ENCODE measurements at regions not wholly inside any gene's neighbourhood (a gene's known extent, or its start where the extent isn't known, plus 50 kb on each side); places are given as distances from the start of the nearest gene placed in this dataset.
A peak's percentile ranks its signal among the peaks of the same experiment; 100 is the strongest.

DNA sequence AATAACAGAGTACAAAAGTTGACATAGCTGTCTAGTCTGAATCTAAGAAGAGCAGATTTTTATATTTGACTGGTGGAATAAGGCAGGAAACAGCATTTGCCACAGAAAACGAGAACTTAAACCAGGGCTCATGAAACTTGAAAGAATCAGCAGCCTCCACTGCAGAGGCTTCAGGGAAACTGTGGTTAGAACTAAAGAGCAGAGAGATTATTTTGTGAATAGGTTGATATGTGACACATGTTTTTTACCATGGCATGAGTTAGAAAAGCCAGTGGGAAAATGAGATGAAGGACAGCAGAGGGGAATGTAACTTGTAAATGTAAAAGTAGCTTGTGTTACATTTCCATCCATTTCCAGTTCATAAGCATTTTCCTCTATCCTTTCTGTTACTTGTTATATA is 63.7 kb upstream of the CAMK2D start:
- Mint-ChIP-seq H3K27ac (peak overlapping the region; percentile 87), H3K4me1 (peaks cover 33% of the 10 kb centered on the region), H3K36me3 (ENCODE audit: low read depth) (no peaks in the 10 kb centered on the region), H3K4me3 (peak overlapping the region; percentile 66), H3K27me3 (peaks cover 9% of the 10 kb centered on the region)
- H3K9me3 ChIP-seq (ENCODE audit: control insufficient read depth, low read length, poor library complexity, severe bottlenecking), result no peaks in the 10 kb centered on the region
- DNase-seq (no peak), ATAC-seq (peak; percentile 64)

DNA sequence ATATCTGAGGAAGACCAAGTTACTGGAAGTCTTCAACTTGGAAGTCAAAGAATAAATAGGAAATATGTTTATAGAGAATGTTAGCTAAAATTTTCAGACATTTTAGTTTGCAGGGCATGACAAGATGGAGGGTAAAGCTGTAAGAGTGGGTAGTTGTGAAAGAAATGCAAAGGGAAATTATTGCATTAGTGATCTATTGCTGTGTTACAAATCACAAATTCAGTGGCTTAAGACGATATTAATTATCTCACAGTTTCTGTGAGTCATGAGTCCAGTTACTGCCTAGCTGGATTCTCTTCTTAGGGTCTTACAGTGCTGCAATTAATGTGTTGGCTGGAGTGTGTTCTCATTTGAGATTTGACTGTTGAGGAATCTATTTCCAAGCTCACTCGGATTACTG is 62.9 kb upstream of the CAMK2D start:
- Mint-ChIP-seq H3K4me1 (peaks cover 33% of the 10 kb centered on the region), H3K27ac (no peak overlapping the region), H3K36me3 (ENCODE audit: low read depth) (no peaks in the 10 kb centered on the region), H3K4me3 (no peak overlapping the region), H3K27me3 (peaks cover 4% of the 10 kb centered on the region)
- no peaks in the 10 kb centered on the region for H3K9me3 ChIP-seq (ENCODE audit: control insufficient read depth, low read length, poor library complexity, severe bottlenecking)
- no peak for DNase-seq
- no peak for ATAC-seq

DNA sequence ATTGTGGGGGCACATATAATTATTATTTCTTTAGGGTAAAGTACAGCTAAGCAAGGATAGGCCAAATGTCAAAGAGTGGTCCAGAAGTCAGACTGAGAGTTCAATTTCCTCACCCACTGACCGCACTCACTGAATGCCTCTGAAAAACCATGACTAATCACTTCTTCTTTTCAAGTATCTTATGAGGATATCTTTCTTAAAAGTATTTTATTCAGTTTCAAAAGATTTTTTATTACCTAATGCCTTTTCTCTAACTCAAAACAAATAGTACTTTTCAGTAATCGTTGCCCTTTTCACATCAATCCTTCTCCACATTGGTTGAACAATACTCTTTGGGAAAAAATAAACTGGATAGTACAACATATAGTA is 61.7 kb upstream of the CAMK2D start:
- Mint-ChIP-seq H3K27me3 (peaks cover 4% of the 10 kb centered on the region), H3K36me3 (ENCODE audit: low read depth) (no peaks in the 10 kb centered on the region), H3K4me1 (peaks cover 33% of the 10 kb centered on the region), H3K4me3 (no peak overlapping the region), H3K27ac (no peak overlapping the region)
- no peak for ATAC-seq
- no peaks in the 10 kb centered on the region for H3K9me3 ChIP-seq (ENCODE audit: control insufficient read depth, low read length, poor library complexity, severe bottlenecking)
- no peak for DNase-seq

DNA sequence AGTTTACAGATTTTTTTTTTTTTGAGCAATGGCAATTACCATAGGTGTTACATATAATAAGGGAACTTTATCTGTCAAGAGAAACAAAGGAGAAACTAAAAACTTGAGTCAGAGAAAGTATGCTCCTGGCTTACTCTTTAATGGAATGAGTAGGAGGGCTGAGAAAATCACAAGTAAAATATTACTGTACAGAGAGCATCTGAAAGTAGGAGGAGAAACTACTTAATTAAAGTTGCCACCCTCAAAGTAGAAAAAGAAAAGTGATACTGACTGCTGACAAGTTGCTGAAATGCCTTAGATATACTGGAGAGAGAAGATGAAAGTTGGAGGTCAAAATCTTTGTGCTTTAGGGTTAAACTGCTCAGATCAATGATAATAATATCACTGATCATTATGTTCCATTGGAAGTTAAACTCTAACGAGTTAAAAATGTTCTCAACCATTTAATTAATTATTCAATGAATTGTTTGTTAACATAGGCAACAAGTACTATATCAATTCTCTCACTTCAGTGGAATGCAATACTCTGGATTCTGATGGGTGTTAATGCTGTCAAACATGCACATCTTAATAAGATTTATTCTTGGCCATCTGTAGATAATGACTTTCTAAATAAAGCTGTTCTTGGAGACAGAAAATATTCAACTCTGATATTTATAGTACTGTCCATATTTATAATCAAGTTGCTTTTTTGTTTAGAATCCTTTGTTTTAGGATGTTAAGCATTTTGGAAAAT is 61.2 kb upstream of the CAMK2D start:
- Mint-ChIP-seq H3K36me3 (ENCODE audit: low read depth) (no peaks in the 10 kb centered on the region), H3K4me3 (no peak overlapping the region), H3K27ac (no peak overlapping the region), H3K27me3 (peaks cover 4% of the 10 kb centered on the region), H3K4me1 (peaks cover 33% of the 10 kb centered on the region)
- DNase-seq (no peak), ATAC-seq (no peak)
- H3K9me3 ChIP-seq (ENCODE audit: control insufficient read depth, low read length, poor library complexity, severe bottlenecking), result no peaks in the 10 kb centered on the region

DNA sequence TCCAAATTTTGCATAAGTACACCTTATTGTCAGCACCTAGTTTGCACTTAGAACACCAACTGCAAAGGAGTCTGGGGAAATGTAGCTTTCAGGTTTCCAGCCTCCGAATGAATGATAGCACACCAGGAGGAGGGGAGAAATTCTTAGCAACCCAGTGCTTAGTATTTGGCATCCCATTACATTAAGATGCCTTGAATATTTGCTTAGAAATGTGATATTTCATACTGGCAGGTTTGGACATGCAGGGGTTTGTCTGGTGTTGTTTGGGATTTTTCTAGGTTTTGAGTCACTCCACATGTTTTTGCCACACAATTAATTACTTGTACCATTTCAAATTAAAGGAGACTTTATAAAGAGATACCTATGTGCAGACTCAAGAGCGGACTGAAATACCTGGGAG is 60.3 kb upstream of the CAMK2D start:
- Mint-ChIP-seq H3K36me3 (ENCODE audit: low read depth) (no peaks in the 10 kb centered on the region), H3K4me3 (no peak overlapping the region), H3K27me3 (peaks cover 4% of the 10 kb centered on the region), H3K4me1 (peaks cover 29% of the 10 kb centered on the region), H3K27ac (no peak overlapping the region)
- DNase-seq (no peak), ATAC-seq (no peak)
- H3K9me3 ChIP-seq (ENCODE audit: control insufficient read depth, low read length, poor library complexity, severe bottlenecking), result no peaks in the 10 kb centered on the region

DNA sequence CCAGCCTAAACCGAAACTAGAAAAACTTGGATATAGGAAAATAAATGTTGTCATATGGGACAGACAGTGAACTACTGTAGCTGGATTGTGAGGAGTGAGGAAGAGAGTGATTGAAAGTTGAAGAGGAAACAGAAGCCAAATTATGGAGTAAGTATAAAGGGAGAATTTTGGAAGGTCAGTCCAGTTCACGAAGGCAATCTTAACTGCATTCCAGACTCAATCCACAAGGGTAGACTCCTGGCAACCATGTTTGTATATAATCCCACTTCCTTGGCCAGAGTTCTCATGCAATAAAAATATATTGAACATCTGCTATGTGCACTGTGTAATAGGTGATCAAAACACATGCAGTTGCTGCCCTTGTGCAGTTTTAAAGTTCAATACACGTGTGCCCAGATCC is 58.6 kb upstream of the CAMK2D start:
- no peak for ATAC-seq
- Mint-ChIP-seq H3K36me3 (ENCODE audit: low read depth) (no peaks in the 10 kb centered on the region), H3K27me3 (peaks cover 4% of the 10 kb centered on the region), H3K4me3 (no peak overlapping the region), H3K27ac (no peak overlapping the region), H3K4me1 (peaks cover 19% of the 10 kb centered on the region)
- H3K9me3 ChIP-seq (ENCODE audit: control insufficient read depth, low read length, poor library complexity, severe bottlenecking), result no peaks in the 10 kb centered on the region
- no peak for DNase-seq

DNA sequence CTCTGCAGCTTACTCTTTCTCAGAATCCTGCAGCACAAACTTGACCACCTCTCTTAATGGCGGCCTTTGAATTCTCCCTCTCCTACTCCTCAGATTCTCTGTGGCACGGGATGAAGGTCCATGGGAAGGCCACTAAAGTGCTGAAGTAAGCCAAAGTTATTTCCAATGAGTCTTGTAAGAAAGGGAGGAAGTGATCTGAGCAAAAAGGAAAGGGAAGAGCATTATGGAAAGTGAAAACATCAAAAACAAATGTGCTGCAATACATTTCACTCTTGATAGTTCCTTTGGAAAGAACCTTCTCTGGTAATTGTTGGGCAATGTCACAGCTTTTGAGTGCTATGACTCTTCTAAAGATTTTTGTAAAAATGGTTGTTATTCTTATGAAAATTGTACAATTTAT is 54.3 kb upstream of the CAMK2D start:
- Mint-ChIP-seq H3K27ac (no peak overlapping the region), H3K27me3 (no peaks in the 10 kb centered on the region), H3K4me1 (peaks cover 2% of the 10 kb centered on the region), H3K4me3 (no peak overlapping the region), H3K36me3 (ENCODE audit: low read depth) (no peaks in the 10 kb centered on the region)
- ATAC-seq (no peak), DNase-seq (no peak)
- no peaks in the 10 kb centered on the region for H3K9me3 ChIP-seq (ENCODE audit: control insufficient read depth, low read length, poor library complexity, severe bottlenecking)

DNA sequence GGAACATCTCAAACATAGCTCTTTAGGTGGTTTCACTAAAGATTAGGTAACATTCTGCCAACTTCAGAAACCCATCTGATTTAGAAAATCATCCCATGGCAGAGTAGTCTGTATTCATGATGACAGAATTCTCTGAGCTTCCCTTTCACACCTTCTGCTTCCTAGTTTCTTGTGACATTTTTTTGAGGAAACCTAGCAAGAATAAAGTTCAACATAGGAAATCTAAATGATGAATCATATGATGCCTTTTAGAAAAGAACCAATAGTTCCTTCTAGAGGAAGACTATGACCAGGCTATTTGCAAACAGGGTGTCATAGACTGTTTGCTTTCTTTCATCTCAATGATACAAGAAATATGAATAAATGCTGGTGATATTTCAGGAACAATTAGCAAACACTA is 49.8 kb upstream of the CAMK2D start:
- Mint-ChIP-seq H3K4me3 (no peak overlapping the region), H3K27me3 (no peaks in the 10 kb centered on the region), H3K36me3 (ENCODE audit: low read depth) (peaks cover 2% of the 10 kb centered on the region), H3K27ac (no peak overlapping the region), H3K4me1 (peaks cover 4% of the 10 kb centered on the region)
- no peak for DNase-seq
- ATAC-seq, result no peak
- H3K9me3 ChIP-seq (ENCODE audit: control insufficient read depth, low read length, poor library complexity, severe bottlenecking), result no peaks in the 10 kb centered on the region
